Amygdala (tissue), 56 donors: ENCODE measurements at regions not wholly inside any gene's neighbourhood (a gene's known extent, or its start where the extent isn't known, plus 50 kb on each side); places are given as distances from the start of the nearest gene placed in this dataset.

Experiments used
- DNase-seq, 56 donors: peaks; one replicate each; lab custom pipeline; 2025; lab: John Stamatoyannopoulos, UW

DNA sequence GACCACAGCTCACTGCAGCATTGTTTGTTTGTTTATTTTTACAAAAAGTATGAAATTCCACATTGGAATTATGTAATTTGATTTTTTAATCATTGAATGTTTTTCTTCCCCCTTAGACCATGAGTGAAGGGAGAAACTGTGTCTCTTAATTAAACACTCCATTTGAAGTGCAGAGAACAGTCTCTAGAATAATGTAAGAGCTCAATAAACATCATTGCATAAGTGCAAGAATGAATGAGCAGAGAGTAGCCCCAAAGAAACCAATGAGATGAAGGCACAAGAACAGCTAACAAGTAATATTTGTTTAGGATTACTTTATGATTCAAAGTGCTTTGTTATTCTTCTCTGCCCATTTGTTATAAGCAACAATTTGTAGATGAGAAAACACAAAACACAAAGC lies 921.3 kb upstream of the LCORL start:
- no peak for DNase-seq

- DNase-seq = no peak
These were observed 917.0 kb upstream of the LCORL start for GRCh38 chr4:18938343-18939099.

GRCh38 chr4:18937746-18938145 lies 916.2 kb upstream of the LCORL start:
- DNase-seq = no peak

DNA sequence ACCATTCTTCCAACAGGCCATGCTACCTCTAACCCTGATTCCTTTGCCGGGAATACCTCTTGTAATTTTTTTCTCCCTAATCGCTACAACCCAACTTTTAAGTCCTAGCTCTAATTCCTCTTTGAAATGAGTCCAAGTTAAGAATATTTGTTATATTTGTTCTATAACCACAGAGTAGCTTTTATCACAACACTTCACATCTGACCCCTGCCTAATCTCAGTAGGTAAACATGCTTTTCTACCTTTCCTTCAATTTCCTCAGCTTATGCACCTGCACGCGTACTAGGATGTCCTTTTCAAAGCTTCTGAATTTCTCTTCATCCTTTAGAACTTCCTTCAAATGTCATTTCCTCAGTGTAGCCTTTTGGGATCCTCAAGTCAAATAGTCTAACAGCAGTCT lies 915.5 kb upstream of the LCORL start:
- DNase-seq = no peak

DNA sequence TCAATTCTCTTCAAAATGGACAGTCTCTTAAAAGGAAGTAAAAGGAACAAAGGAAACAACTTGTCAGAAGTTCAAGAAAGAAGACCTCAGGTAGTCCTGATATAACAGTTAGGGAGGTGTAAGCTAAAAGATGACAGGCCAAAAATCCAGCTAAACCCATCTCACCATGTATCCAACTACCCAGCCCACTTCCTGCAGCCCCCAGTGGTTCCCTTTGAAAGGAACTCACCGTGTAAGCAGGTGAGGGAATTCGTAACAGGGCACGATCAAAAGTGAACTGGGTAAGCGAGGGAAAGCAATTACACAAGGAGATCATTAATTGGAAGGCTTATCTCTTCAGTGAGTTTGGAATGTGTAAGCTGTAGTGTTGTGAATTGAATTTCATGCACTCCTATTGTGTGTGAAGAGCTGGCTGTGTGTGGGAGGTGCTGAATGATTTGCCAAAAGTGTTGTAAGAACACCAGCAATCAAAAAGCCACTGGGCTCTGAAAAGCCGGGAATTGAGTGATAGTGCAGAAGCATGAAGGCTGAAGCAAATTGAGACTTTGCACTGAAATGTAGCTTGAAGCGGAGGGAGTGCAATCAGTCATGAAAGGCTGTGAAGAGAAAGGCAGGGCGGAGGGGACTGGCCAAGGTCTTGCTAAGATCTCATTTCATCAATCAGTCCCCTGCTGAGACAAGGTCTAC lies 914.2 kb upstream of the LCORL start:
- peak in 25 of 56 donors; percentile 0 to 68 (median 7) for DNase-seq

- peak in 1 of 56 donors; percentile 0 for DNase-seq
These were observed 912.6 kb upstream of the LCORL start for GRCh38 chr4:18934197-18934596.

GRCh38 chr4:18932730-18933339 lies 911.3 kb upstream of the LCORL start:
- DNase-seq = no peak

GRCh38 chr4:18931643-18932377 lies 910.3 kb upstream of the LCORL start:
- peak in 3 of 56 donors; percentile 1 to 10 (median 9) for DNase-seq

DNA sequence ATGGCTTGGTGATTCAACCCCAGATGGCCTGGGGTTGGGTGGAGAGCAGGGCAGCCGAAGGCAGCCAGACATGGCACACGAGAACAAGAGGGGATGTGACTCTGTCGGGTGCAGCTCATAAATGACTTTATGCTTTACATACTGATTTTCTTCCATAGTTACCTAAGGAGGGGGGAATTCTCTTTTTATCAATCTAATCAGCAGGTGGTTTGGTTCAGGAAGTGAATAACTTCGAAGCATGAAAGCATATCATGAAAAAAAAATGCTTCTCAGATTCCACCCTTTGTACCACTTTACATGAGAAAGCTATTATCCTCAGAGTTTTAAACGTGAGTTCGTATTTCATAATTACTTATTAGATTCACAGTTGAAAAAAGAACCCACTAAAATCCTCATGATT lies 908.9 kb upstream of the LCORL start:
- DNase-seq = no peak

GRCh38 chr4:18923496-18924161 lies 902.1 kb upstream of the LCORL start:
- no peak for DNase-seq

GRCh38 chr4:18917689-18918088 lies 896.1 kb upstream of the LCORL start:
- DNase-seq = no peak

GRCh38 chr4:18914182-18914581 lies 892.6 kb upstream of the LCORL start:
- no peak for DNase-seq

DNA sequence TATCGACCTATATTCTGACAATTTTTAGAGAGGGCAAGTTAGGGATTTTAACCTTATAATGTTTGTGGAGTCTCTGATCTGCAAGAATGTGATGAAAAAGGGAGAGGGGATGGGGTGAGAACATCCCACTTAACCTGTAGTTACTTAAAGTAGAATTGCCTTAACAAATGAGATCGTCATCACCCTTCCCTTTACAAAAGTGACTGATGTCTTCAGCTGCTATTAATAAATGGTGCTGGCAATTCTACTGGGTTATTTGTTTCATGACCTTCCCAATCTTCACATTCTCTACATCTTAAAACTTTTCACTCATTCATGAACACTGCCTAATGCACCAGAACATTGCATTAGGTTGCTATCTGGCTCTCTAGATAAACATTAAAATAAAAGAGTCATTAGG lies 873.4 kb upstream of the LCORL start:
- no peak for DNase-seq

DNA sequence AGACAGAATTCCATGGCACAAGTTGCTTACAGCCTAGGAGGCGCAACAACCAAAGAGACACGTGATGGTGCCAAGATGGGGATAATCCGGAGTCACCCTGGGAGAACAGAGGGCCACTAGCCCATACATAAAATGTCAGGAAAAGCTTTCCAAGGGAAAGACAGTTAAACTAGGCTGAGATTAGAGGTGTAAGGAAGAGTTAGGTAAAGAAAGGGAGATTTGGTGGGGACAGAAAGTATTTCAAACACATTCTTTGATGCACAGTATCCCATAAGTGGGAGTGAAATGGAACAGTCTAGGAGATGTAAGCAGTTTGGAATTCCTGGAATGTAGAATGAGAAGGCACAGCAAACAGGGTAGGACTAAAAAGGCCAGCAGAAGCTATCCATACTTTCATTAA lies 860.9 kb upstream of the LCORL start:
- no peak for DNase-seq

- no peak for DNase-seq
These were observed 860.0 kb upstream of the LCORL start for GRCh38 chr4:18881556-18881955.

GRCh38 chr4:18880871-18881270 lies 859.3 kb upstream of the LCORL start:
- DNase-seq = no peak

- DNase-seq = no peak
These were observed 857.0 kb upstream of the LCORL start for GRCh38 chr4:18878561-18878960.

GRCh38 chr4:18869166-18869565 lies 847.6 kb upstream of the LCORL start:
- no peak for DNase-seq

DNA sequence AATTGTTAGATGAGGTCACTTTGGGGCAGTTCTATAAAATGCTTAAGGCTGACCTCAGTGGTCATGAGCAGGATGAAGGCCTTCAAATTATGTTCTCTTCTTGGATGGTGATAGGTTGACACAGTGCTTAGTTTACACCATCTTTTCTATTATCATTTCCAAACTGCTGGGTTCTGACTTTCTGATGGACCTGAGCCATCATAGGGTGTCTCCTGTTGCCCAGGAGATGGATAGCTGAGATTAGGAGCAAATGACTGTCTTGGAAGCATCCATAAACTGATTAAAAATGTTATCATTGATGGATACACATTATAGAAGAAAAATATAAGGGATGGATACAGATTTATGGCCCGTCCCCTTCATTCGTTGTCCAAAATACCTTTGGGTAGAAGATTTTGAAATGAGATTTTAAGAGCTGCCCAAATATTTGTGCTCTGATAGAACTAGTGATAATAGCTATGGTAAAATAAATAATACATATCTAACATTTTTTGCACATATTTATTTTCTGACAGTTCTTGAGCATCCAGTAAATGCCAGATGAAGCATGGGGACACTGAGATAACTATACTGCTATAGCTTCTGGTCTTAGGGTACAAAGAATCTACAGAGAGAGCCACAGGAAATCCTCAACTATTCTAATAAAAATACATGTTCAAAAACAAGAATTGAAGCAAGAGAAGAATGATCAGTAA lies 839.4 kb upstream of the LCORL start:
- DNase-seq = no peak

DNA sequence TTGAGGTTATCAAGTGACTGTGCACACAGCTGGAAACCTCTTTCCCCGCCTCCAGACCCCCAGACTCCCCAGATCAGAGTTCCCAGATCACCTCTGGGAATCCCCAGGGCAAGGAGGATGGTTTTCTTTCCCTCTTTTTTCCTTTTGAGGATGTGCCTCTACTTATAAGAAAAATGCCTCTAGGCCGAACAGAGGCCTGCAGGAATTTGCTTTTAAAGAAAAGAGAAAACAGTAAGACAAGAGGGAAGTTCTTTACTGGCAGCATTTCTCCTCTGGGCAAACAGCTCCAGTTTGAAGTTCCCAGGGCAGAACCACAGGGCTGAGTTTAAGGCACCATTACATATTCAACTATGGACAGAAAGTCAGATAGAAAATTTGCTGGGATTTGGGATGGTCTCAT lies 837.9 kb upstream of the LCORL start:
- DNase-seq = no peak
